ENCODE measurements at regions not wholly inside any gene's neighbourhood (a gene's known extent, or its start where the extent isn't known, plus 50 kb on each side); places are given as distances from the start of the nearest gene placed in this dataset.
"Not testable (repeated sequence)": the region's sequence is repeated elsewhere in the genome, so short reads cannot be mapped to it uniquely, and the experiment has no call there.

GRCh38 chrX:39798488-39798887 is 299.3 kb downstream of the BCOR start:
- H3K4me3 Mint-ChIP-seq; H3K27me3 ChIP-seq (ENCODE audit: insufficient read depth, low read length); H3K27ac Mint-ChIP-seq; H3K27ac ChIP-seq (ENCODE audit: low read depth, low read length); H3K9me3 Mint-ChIP-seq; H3K27me3 Mint-ChIP-seq; CTCF ChIA-PET (ENCODE audit: partially characterized antibody); H3K36me3 Mint-ChIP-seq; DNase-seq; H3K9me3 ChIP-seq (ENCODE audit: control insufficient read depth in 1 of 2, low read length in 2 of 2); H3K4me1 ChIP-seq (ENCODE audit: insufficient read depth, low read length); H3K4me3 ChIP-seq (ENCODE audit: low read length in 2 of 2); H3K36me3 ChIP-seq (ENCODE audit: insufficient read depth, low read length); POLR2A ChIA-PET (ENCODE audit: partially characterized antibody); H3K4me1 Mint-ChIP-seq: not testable (repeated sequence)
- intact Hi-C loops (cut with micrococcal nuclease): loop anchor here (10.0 kb wide), 1 partner anchor 54 kb away; no protein-coding TSS in a partner anchor

GRCh38 chrX:39802354-39802753 is 295.4 kb downstream of the BCOR start:
- H3K27ac ChIP-seq (ENCODE audit: low read depth, low read length): no peak overlapping the region
- intact Hi-C loops (cut with micrococcal nuclease): no loop called here
- CTCF ChIA-PET (ENCODE audit: partially characterized antibody): no interaction called here
- Mint-ChIP-seq H3K27ac (no peak overlapping the region), H3K4me1 (no peaks in the 10 kb centered on the region), H3K9me3 (no peaks in the 10 kb centered on the region), H3K36me3 (no peaks in the 10 kb centered on the region), H3K4me3 (no peak overlapping the region), H3K27me3 (no peaks in the 10 kb centered on the region)
- no peak for DNase-seq
- POLR2A ChIA-PET (ENCODE audit: partially characterized antibody): no interaction called here
- H3K36me3 ChIP-seq (ENCODE audit: insufficient read depth, low read length): no peaks in the 10 kb centered on the region
- no peaks in the 10 kb centered on the region for H3K4me1 ChIP-seq (ENCODE audit: insufficient read depth, low read length)
- no peaks in the 10 kb centered on the region for H3K27me3 ChIP-seq (ENCODE audit: insufficient read depth, low read length)
- no peaks in the 10 kb centered on the region for H3K9me3 ChIP-seq (ENCODE audit: control insufficient read depth in 1 of 2, low read length in 2 of 2)
- no peak overlapping the region for H3K4me3 ChIP-seq (ENCODE audit: low read length in 2 of 2)

GRCh38 chrX:39802908-39803307 is 294.9 kb downstream of the BCOR start:
- Mint-ChIP-seq H3K9me3 (peaks cover 0 to 2% (median 0%) of the 10 kb centered on the region in 8 donors), H3K27me3 (no peaks in the 10 kb centered on the region), H3K36me3 (no peaks in the 10 kb centered on the region), H3K4me1 (no peaks in the 10 kb centered on the region), H3K4me3 (no peak overlapping the region), H3K27ac (no peak overlapping the region)
- H3K27me3 ChIP-seq (ENCODE audit: insufficient read depth, low read length): no peaks in the 10 kb centered on the region
- no peaks in the 10 kb centered on the region for H3K4me1 ChIP-seq (ENCODE audit: insufficient read depth, low read length)
- intact Hi-C loops (cut with micrococcal nuclease): no loop called here
- no peak for DNase-seq
- ChIA-PET POLR2A (ENCODE audit: partially characterized antibody) (no interaction called here), CTCF (ENCODE audit: partially characterized antibody) (no interaction called here)
- H3K27ac ChIP-seq (ENCODE audit: low read depth, low read length): no peak overlapping the region
- H3K9me3 ChIP-seq (ENCODE audit: control insufficient read depth in 1 of 2, low read length in 2 of 2): no peaks in the 10 kb centered on the region
- H3K4me3 ChIP-seq (ENCODE audit: low read length in 2 of 2): no peak overlapping the region
- H3K36me3 ChIP-seq (ENCODE audit: insufficient read depth, low read length): no peaks in the 10 kb centered on the region

GRCh38 chrX:39805022-39805421 is 292.7 kb downstream of the BCOR start:
- Mint-ChIP-seq H3K4me1 (no peaks in the 10 kb centered on the region), H3K27ac (peak overlapping the region in 2 of 7 donors; percentile 4 to 65), H3K36me3 (no peaks in the 10 kb centered on the region), H3K9me3 (peaks cover 0 to 3% (median 0%) of the 10 kb centered on the region in 8 donors), H3K4me3 (no peak overlapping the region), H3K27me3 (no peaks in the 10 kb centered on the region)
- no peak for DNase-seq
- Histone ChIP-seq H3K4me1 (ENCODE audit: insufficient read depth, low read length) (no peaks in the 10 kb centered on the region), H3K27me3 (ENCODE audit: insufficient read depth, low read length) (no peaks in the 10 kb centered on the region), H3K27ac (ENCODE audit: low read depth, low read length) (no peak overlapping the region), H3K4me3 (ENCODE audit: low read length in 2 of 2) (no peak overlapping the region), H3K36me3 (ENCODE audit: insufficient read depth, low read length) (no peaks in the 10 kb centered on the region), H3K9me3 (ENCODE audit: control insufficient read depth in 1 of 2, low read length in 2 of 2) (no peaks in the 10 kb centered on the region)
- POLR2A ChIA-PET (ENCODE audit: partially characterized antibody): interaction anchor here (0.6 kb wide), 1 partner anchor 167 kb away, joined by 3 read pairs; no protein-coding TSS in a partner anchor
- intact Hi-C loops (cut with micrococcal nuclease): no loop called here
- CTCF ChIA-PET (ENCODE audit: partially characterized antibody): no interaction called here

GRCh38 chrX:39805825-39806224 is 291.9 kb downstream of the BCOR start:
- H3K4me3 ChIP-seq (ENCODE audit: low read length in 2 of 2): no peak overlapping the region
- H3K36me3 ChIP-seq (ENCODE audit: insufficient read depth, low read length): no peaks in the 10 kb centered on the region
- CTCF ChIA-PET (ENCODE audit: partially characterized antibody): no interaction called here
- Mint-ChIP-seq H3K27me3 (no peaks in the 10 kb centered on the region), H3K4me1 (no peaks in the 10 kb centered on the region), H3K9me3 (peaks cover 0 to 3% (median 0%) of the 10 kb centered on the region in 8 donors), H3K36me3 (no peaks in the 10 kb centered on the region), H3K27ac (no peak overlapping the region), H3K4me3 (no peak overlapping the region)
- intact Hi-C loops (cut with micrococcal nuclease): no loop called here
- H3K27ac ChIP-seq (ENCODE audit: low read depth, low read length): no peak overlapping the region
- DNase-seq: no peak
- no peaks in the 10 kb centered on the region for H3K9me3 ChIP-seq (ENCODE audit: control insufficient read depth in 1 of 2, low read length in 2 of 2)
- H3K4me1 ChIP-seq (ENCODE audit: insufficient read depth, low read length): no peaks in the 10 kb centered on the region
- POLR2A ChIA-PET (ENCODE audit: partially characterized antibody): interaction anchor here (0.6 kb wide), 1 partner anchor 166 kb away, joined by 3 read pairs; no protein-coding TSS in a partner anchor
- no peaks in the 10 kb centered on the region for H3K27me3 ChIP-seq (ENCODE audit: insufficient read depth, low read length)

- H3K36me3 Mint-ChIP-seq: no peaks in the 10 kb centered on the region
- no peaks in the 10 kb centered on the region for H3K9me3 ChIP-seq (ENCODE audit: control insufficient read depth in 1 of 2, low read length in 2 of 2)
- peaks cover 0 to 3% (median 0%) of the 10 kb centered on the region in 8 donors for H3K9me3 Mint-ChIP-seq
- peak overlapping the region in 1 of 7 donors; percentile 23 for H3K27ac Mint-ChIP-seq
- intact Hi-C loops (cut with micrococcal nuclease): no loop called here
- H3K27me3 ChIP-seq (ENCODE audit: insufficient read depth, low read length): no peaks in the 10 kb centered on the region
- H3K27me3 Mint-ChIP-seq: no peaks in the 10 kb centered on the region
- no peak overlapping the region for H3K4me3 Mint-ChIP-seq
- no peak overlapping the region for H3K27ac ChIP-seq (ENCODE audit: low read depth, low read length)
- no peaks in the 10 kb centered on the region for H3K36me3 ChIP-seq (ENCODE audit: insufficient read depth, low read length)
- H3K4me1 ChIP-seq (ENCODE audit: insufficient read depth, low read length): no peaks in the 10 kb centered on the region
- no peak overlapping the region for H3K4me3 ChIP-seq (ENCODE audit: low read length in 2 of 2)
- ChIA-PET POLR2A (ENCODE audit: partially characterized antibody) (no interaction called here), CTCF (ENCODE audit: partially characterized antibody) (no interaction called here)
- H3K4me1 Mint-ChIP-seq: no peaks in the 10 kb centered on the region
- DNase-seq: no peak
Measured at GRCh38 chrX:39808471-39808917, 289.3 kb downstream of the BCOR start.

GRCh38 chrX:39809331-39809730 is 288.4 kb downstream of the BCOR start:
- no peak for DNase-seq
- intact Hi-C loops (cut with micrococcal nuclease): no loop called here
- Mint-ChIP-seq H3K4me3 (no peak overlapping the region), H3K9me3 (peaks cover 0 to 3% (median 0%) of the 10 kb centered on the region in 8 donors), H3K27me3 (no peaks in the 10 kb centered on the region), H3K27ac (no peak overlapping the region), H3K4me1 (peaks cover 0 to 3% (median 2%) of the 10 kb centered on the region in 4 donors), H3K36me3 (no peaks in the 10 kb centered on the region)
- POLR2A ChIA-PET (ENCODE audit: partially characterized antibody): no interaction called here
- H3K36me3 ChIP-seq (ENCODE audit: insufficient read depth, low read length): no peaks in the 10 kb centered on the region
- no peaks in the 10 kb centered on the region for H3K9me3 ChIP-seq (ENCODE audit: control insufficient read depth in 1 of 2, low read length in 2 of 2)
- no peak overlapping the region for H3K27ac ChIP-seq (ENCODE audit: low read depth, low read length)
- H3K4me1 ChIP-seq (ENCODE audit: insufficient read depth, low read length): no peaks in the 10 kb centered on the region
- H3K27me3 ChIP-seq (ENCODE audit: insufficient read depth, low read length): no peaks in the 10 kb centered on the region
- CTCF ChIA-PET (ENCODE audit: partially characterized antibody): no interaction called here
- no peak overlapping the region for H3K4me3 ChIP-seq (ENCODE audit: low read length in 2 of 2)

GRCh38 chrX:39810901-39811300 is 286.9 kb downstream of the BCOR start:
- Histone ChIP-seq H3K27me3 (ENCODE audit: insufficient read depth, low read length) (no peaks in the 10 kb centered on the region), H3K36me3 (ENCODE audit: insufficient read depth, low read length) (no peaks in the 10 kb centered on the region), H3K27ac (ENCODE audit: low read depth, low read length) (no peak overlapping the region), H3K4me3 (ENCODE audit: low read length in 2 of 2) (no peak overlapping the region), H3K4me1 (ENCODE audit: insufficient read depth, low read length) (peaks cover 4% of the 10 kb centered on the region), H3K9me3 (ENCODE audit: control insufficient read depth in 1 of 2, low read length in 2 of 2) (no peaks in the 10 kb centered on the region)
- Mint-ChIP-seq H3K4me3 (no peak overlapping the region), H3K9me3 (peaks cover 0 to 3% (median 0%) of the 10 kb centered on the region in 8 donors), H3K27me3 (no peaks in the 10 kb centered on the region), H3K4me1 (peaks cover 1 to 11% (median 3%) of the 10 kb centered on the region in 4 donors), H3K36me3 (no peaks in the 10 kb centered on the region), H3K27ac (no peak overlapping the region)
- intact Hi-C loops (cut with micrococcal nuclease): loop anchor here (5.0 to 10.0 kb wide), 2 partner anchors 341 to 654 kb away; no protein-coding TSS in a partner anchor
- DNase-seq: no peak
- CTCF ChIA-PET (ENCODE audit: partially characterized antibody): no interaction called here
- POLR2A ChIA-PET (ENCODE audit: partially characterized antibody): no interaction called here

Data from CD4-positive, alpha-beta memory T cell (primary cell).